Transverse colon (tissue), 4 donors: ENCODE measurements at regions not wholly inside any gene's neighbourhood (a gene's known extent, or its start where the extent isn't known, plus 50 kb on each side); places are given as distances from the start of the nearest gene placed in this dataset.

Experiments used
- EP300 ChIP-seq: sonication (generic); formaldehyde crosslinking; IDR thresholded peaks from one replicate; pipeline ENCODE4 v1.6.1; 2017; ENCODE audit warnings: antibody characterized with exemption, low read depth
- POLR2A ChIP-seq: fragments of 450-650 bp; IDR thresholded peaks from one replicate; pipeline ENCODE4 v1.6.1; 2016; ENCODE audit warnings: antibody characterized with exemption, mild to moderate bottlenecking, moderate library complexity
- POLR2AphosphoS5 ChIP-seq, 3 donors: sonication (generic); formaldehyde crosslinking; IDR thresholded peaks; one replicate each; pipeline ENCODE4 v1.6.1; 2016; ENCODE audit warnings: antibody characterized with exemption in 3 of 3
- TF ChIP-seq, protein P1 (sequence below), 5 experiments: fragments of 200-600 bp in 3 of 5; fragments of 450-650 bp in 2 of 5; sonication (generic) in 3 of 5; IDR thresholded peaks; 1 replicate in 2 of 5; 2 replicates in 3 of 5; pipeline ENCODE4 v1.5.1; 2016 to 2017; ENCODE audit warnings: antibody characterized with exemption in 5 of 5, inconsistent platforms in 3 of 5, mild to moderate bottlenecking in 2 of 5, moderate library complexity in 1 of 5

- TF ChIP-seq, protein P1, sequence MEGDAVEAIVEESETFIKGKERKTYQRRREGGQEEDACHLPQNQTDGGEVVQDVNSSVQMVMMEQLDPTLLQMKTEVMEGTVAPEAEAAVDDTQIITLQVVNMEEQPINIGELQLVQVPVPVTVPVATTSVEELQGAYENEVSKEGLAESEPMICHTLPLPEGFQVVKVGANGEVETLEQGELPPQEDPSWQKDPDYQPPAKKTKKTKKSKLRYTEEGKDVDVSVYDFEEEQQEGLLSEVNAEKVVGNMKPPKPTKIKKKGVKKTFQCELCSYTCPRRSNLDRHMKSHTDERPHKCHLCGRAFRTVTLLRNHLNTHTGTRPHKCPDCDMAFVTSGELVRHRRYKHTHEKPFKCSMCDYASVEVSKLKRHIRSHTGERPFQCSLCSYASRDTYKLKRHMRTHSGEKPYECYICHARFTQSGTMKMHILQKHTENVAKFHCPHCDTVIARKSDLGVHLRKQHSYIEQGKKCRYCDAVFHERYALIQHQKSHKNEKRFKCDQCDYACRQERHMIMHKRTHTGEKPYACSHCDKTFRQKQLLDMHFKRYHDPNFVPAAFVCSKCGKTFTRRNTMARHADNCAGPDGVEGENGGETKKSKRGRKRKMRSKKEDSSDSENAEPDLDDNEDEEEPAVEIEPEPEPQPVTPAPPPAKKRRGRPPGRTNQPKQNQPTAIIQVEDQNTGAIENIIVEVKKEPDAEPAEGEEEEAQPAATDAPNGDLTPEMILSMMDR (IDR thresholded peaks at IDR 0.05) = no peak
- TF ChIP-seq POLR2A (no peak), EP300 (no peak), POLR2AphosphoS5 (IDR thresholded peaks at IDR 0.05) (no peak)
Measured at GRCh38 chr14:29262979-29263378, 496.4 kb downstream of the FOXG1 start.
